ENCODE measurements at regions not wholly inside any gene's neighbourhood (a gene's known extent, or its start where the extent isn't known, plus 50 kb on each side); places are given as distances from the start of the nearest gene placed in this dataset.
A peak's percentile ranks its signal among the peaks of the same experiment; 100 is the strongest.

- no peak overlapping the region for H3K4me3 ChIP-seq (ENCODE audit: low read depth, low read length)
- DNase-seq (ENCODE audit: low read depth), result no peak
- TF ChIP-seq, protein P1, sequence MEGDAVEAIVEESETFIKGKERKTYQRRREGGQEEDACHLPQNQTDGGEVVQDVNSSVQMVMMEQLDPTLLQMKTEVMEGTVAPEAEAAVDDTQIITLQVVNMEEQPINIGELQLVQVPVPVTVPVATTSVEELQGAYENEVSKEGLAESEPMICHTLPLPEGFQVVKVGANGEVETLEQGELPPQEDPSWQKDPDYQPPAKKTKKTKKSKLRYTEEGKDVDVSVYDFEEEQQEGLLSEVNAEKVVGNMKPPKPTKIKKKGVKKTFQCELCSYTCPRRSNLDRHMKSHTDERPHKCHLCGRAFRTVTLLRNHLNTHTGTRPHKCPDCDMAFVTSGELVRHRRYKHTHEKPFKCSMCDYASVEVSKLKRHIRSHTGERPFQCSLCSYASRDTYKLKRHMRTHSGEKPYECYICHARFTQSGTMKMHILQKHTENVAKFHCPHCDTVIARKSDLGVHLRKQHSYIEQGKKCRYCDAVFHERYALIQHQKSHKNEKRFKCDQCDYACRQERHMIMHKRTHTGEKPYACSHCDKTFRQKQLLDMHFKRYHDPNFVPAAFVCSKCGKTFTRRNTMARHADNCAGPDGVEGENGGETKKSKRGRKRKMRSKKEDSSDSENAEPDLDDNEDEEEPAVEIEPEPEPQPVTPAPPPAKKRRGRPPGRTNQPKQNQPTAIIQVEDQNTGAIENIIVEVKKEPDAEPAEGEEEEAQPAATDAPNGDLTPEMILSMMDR (IDR thresholded peaks at IDR 0.05; ENCODE audit: insufficient read depth, low read length), result no peak
Observed at GRCh38 chr13:78133511-78133910, 214.9 kb upstream of the EDNRB start.

DNA sequence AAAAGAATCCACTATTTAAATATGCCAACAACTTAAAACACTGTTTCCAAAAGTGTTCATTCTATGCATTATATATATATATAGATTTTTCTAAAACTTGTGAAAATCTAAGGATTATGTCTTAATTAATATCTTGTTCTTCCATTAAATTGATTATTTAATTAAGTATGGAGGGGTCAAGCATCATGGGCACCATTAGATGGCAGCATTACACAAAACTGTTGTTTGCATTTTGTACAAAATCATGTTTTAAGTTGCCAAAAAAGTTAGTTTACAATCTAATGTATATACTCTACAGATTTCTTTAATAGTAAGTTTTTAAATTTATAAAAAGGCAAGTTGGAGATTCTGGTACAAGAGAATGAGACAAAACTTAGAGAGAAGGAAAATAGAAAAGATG, 213.2 kb upstream of the EDNRB start:
- no peak overlapping the region for H3K4me3 ChIP-seq (ENCODE audit: low read depth, low read length)
- DNase-seq (ENCODE audit: low read depth), result peak; percentile 15

DNA sequence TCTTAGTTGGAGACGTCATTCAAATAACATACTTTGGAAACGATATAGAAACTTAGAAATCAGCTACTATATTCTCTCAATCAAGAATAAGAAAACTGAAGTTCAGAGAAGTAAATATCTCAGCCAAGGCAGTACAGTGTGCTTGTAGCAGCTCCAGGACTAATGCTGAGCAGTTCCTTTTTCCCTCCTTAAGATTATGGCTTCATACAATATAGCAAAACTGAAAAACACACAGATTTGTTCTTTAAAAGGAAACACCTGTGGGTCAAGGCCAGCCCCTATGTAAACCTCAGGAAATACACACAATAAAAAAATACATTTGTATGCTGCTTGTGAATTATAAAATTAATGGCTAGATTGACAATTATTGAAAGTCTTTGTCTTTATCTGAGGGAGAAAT, 212.7 kb upstream of the EDNRB start:
- TF ChIP-seq, protein P1 (IDR thresholded peaks at IDR 0.05; ENCODE audit: insufficient read depth, low read length), result no peak

More for the DNA sequence above, 213.2 kb upstream of the EDNRB start:
- TF ChIP-seq, protein P1 (IDR thresholded peaks at IDR 0.05; ENCODE audit: insufficient read depth, low read length), result peak; percentile 40

DNA sequence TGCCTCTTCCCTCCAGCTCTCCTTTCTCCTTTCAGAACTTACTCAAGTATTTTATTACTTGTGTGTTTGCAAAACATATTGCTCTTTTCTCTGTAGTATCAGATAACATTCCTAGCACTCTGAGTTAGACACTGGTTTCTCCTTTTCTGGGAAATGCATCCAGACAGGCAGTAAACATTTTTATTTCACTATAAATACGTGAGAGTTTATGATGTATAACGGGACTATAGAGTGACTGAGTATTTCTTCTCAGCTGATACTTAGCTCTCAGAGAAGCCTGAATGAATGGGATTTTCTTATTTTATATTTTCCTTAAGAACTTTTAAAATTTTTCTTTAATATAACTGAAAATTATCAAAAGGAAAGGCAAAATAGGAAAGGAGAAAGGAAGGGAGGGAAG, 211.2 kb upstream of the EDNRB start:
- no peak for DNase-seq (ENCODE audit: low read depth)

More for the DNA sequence above, 212.7 kb upstream of the EDNRB start:
- no peak overlapping the region for H3K4me3 ChIP-seq (ENCODE audit: low read depth, low read length)
- no peak for DNase-seq (ENCODE audit: low read depth)

GRCh38 chr13:78129359-78129758, 210.7 kb upstream of the EDNRB start:
- no peak overlapping the region for H3K4me3 ChIP-seq (ENCODE audit: low read depth, low read length)

More for the DNA sequence above, 211.2 kb upstream of the EDNRB start:
- TF ChIP-seq, protein P1 (IDR thresholded peaks at IDR 0.05; ENCODE audit: insufficient read depth, low read length), result no peak
- no peak overlapping the region for H3K4me3 ChIP-seq (ENCODE audit: low read depth, low read length)

DNA sequence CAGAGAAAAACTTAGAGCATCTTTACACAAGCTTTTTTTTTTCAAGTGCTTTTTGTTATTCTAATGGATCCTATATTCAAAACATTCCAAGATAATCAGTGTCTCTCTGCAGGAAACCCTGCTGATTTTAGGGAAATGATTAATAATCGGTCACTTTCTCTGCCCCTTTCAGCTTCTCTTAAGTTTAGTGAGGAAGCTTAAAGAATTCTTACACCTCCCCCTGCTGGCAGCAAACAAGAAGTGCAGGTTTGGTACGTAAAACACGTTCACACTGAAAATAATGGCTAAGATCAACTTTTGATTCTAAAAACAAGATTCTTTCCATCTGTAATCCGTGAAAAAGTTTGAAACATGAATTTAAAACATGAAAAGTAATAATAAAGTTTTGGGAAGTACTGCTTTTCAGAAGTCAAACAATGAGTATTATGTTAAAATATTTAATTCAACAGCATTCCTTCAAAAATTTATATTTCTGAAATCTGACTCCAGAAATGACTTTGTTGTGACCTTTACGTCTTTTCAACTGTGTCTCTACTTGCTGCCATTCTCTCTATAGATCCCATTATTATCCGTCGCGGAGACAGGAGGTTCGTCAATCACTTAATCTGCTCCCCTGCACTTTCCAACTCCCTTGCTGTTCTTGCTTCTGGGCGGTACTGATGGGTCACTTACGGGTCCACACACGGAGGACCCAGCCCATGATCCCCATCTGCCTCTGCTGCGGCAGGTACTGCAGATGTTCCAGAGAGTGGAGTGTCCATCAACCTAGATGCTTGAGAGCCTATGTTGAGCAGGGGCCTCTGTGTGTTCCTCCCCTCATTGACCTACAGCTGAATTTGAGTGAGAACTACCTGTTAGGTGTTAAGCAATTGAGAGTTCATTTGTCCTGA, 203.1 kb upstream of the EDNRB start:
- no peak overlapping the region for H3K4me3 ChIP-seq (ENCODE audit: low read depth, low read length)
- peak; percentile 89 for DNase-seq (ENCODE audit: low read depth)

More at GRCh38 chr13:78129359-78129758, 210.7 kb upstream of the EDNRB start:
- TF ChIP-seq, protein P1 (IDR thresholded peaks at IDR 0.05; ENCODE audit: insufficient read depth, low read length), result no peak
- DNase-seq (ENCODE audit: low read depth), result no peak

More for the DNA sequence above, 203.1 kb upstream of the EDNRB start:
- TF ChIP-seq, protein P1 (IDR thresholded peaks at IDR 0.05; ENCODE audit: insufficient read depth, low read length), result peak; percentile 80
